ENCODE measurements at regions not wholly inside any gene's neighbourhood (a gene's known extent, or its start where the extent isn't known, plus 50 kb on each side); places are given as distances from the start of the nearest gene placed in this dataset.

- no peaks in the 10 kb centered on the region for H3K9me3 ChIP-seq (ENCODE audit: control insufficient read depth, low read length)
- Mint-ChIP-seq H3K27ac (no peak overlapping the region), H3K4me3 (no peak overlapping the region), H3K9me3 (peaks cover 5% of the 10 kb centered on the region), H3K4me1 (peaks cover 10% of the 10 kb centered on the region), H3K36me3 (ENCODE audit: low read depth) (peaks cover 1% of the 10 kb centered on the region), H3K27me3 (ENCODE audit: insufficient read depth) (peaks cover 1% of the 10 kb centered on the region)
- H3K9ac ChIP-seq (ENCODE audit: extremely low read depth, low read length, poor library complexity, severe bottlenecking), result no peak overlapping the region
- TF ChIP-seq CTCF (conservative IDR thresholded peaks at IDR 0.05), result no peak
- H3K4me3 ChIP-seq (ENCODE audit: low read length), result no peak overlapping the region
- no peak for DNase-seq
- 97 to 100% methylated on average over 1 of the region's 2 CpGs for WGBS, 2 experiments (ENCODE audit: insufficient coverage in 1 of 2, insufficient read length in 1 of 2)
- H3K27ac ChIP-seq (ENCODE audit: low read depth, low read length), result no peak overlapping the region
- no peaks in the 10 kb centered on the region for H3K4me1 ChIP-seq (ENCODE audit: control insufficient read depth, insufficient read depth, low read length)
- no peaks in the 10 kb centered on the region for H3K27me3 ChIP-seq (ENCODE audit: control insufficient read depth, insufficient read depth, low read length, poor library complexity, severe bottlenecking)
- H3K36me3 ChIP-seq (ENCODE audit: control insufficient read depth, insufficient read depth, low read length), result no peaks in the 10 kb centered on the region
Observed at GRCh38 chr5:158302029-158302428, 443.1 kb upstream of the CLINT1 start.

GRCh38 chr5:158301186-158301585 is 442.2 kb upstream of the CLINT1 start:
- Mint-ChIP-seq H3K4me1 (peaks cover 10% of the 10 kb centered on the region), H3K4me3 (no peak overlapping the region), H3K9me3 (peaks cover 6% of the 10 kb centered on the region), H3K36me3 (ENCODE audit: low read depth) (peaks cover 1% of the 10 kb centered on the region), H3K27ac (no peak overlapping the region), H3K27me3 (ENCODE audit: insufficient read depth) (peaks cover 1% of the 10 kb centered on the region)
- H3K27me3 ChIP-seq (ENCODE audit: control insufficient read depth, insufficient read depth, low read length, poor library complexity, severe bottlenecking), result no peaks in the 10 kb centered on the region
- no peaks in the 10 kb centered on the region for H3K9me3 ChIP-seq (ENCODE audit: control insufficient read depth, low read length)
- H3K9ac ChIP-seq (ENCODE audit: extremely low read depth, low read length, poor library complexity, severe bottlenecking), result no peak overlapping the region
- no peaks in the 10 kb centered on the region for H3K36me3 ChIP-seq (ENCODE audit: control insufficient read depth, insufficient read depth, low read length)
- no peak overlapping the region for H3K4me3 ChIP-seq (ENCODE audit: low read length)
- 69 to 92% methylated on average over 2 to 4 of the region's 4 CpGs for WGBS, 2 experiments (ENCODE audit: insufficient coverage in 1 of 2, insufficient read length in 1 of 2)
- no peaks in the 10 kb centered on the region for H3K4me1 ChIP-seq (ENCODE audit: control insufficient read depth, insufficient read depth, low read length)
- no peak overlapping the region for H3K27ac ChIP-seq (ENCODE audit: low read depth, low read length)
- no peak for DNase-seq
- TF ChIP-seq CTCF (conservative IDR thresholded peaks at IDR 0.05), result no peak

- H3K4me1 ChIP-seq (ENCODE audit: control insufficient read depth, insufficient read depth, low read length), result no peaks in the 10 kb centered on the region
- no peak overlapping the region for H3K27ac ChIP-seq (ENCODE audit: low read depth, low read length)
- Mint-ChIP-seq H3K9me3 (peaks cover 6% of the 10 kb centered on the region), H3K27ac (no peak overlapping the region), H3K4me1 (peaks cover 4% of the 10 kb centered on the region), H3K4me3 (no peak overlapping the region), H3K27me3 (ENCODE audit: insufficient read depth) (peaks cover 1% of the 10 kb centered on the region), H3K36me3 (ENCODE audit: low read depth) (peaks cover 1% of the 10 kb centered on the region)
- no peak for DNase-seq
- H3K9ac ChIP-seq (ENCODE audit: extremely low read depth, low read length, poor library complexity, severe bottlenecking), result no peak overlapping the region
- no peak overlapping the region for H3K4me3 ChIP-seq (ENCODE audit: low read length)
- H3K9me3 ChIP-seq (ENCODE audit: control insufficient read depth, low read length), result no peaks in the 10 kb centered on the region
- 86 to 92% methylated on average over 5 to 8 of the region's 8 CpGs for WGBS, 2 experiments (ENCODE audit: insufficient coverage in 1 of 2, insufficient read length in 1 of 2)
- no peaks in the 10 kb centered on the region for H3K27me3 ChIP-seq (ENCODE audit: control insufficient read depth, insufficient read depth, low read length, poor library complexity, severe bottlenecking)
- TF ChIP-seq CTCF (conservative IDR thresholded peaks at IDR 0.05), result no peak
- no peaks in the 10 kb centered on the region for H3K36me3 ChIP-seq (ENCODE audit: control insufficient read depth, insufficient read depth, low read length)
Observed at GRCh38 chr5:158300256-158300655, 441.3 kb upstream of the CLINT1 start.

All from endodermal cell (in vitro differentiated cells).